Thyroid gland (tissue), 4 donors: ENCODE measurements at regions not wholly inside any gene's neighbourhood (a gene's known extent, or its start where the extent isn't known, plus 50 kb on each side); places are given as distances from the start of the nearest gene placed in this dataset.

Source experiments
- POLR2A ChIP-seq, 2 donors: fragments of 450-650 bp; IDR thresholded peaks; one replicate each; pipeline ENCODE4 v1.6.1; 2017; ENCODE audit warnings: antibody characterized with exemption in 2 of 2, mild to moderate bottlenecking in 2 of 2, moderate library complexity in 1 of 2
- TF ChIP-seq, protein P1 (sequence below), 6 experiments: fragments of 200-600 bp in 3 of 6; fragments of 450-650 bp in 3 of 6; sonication (generic) in 3 of 6; IDR thresholded peaks; one replicate each; pipeline ENCODE4 v1.5.1; 2016 to 2019; ENCODE audit warnings: antibody characterized with exemption in 6 of 6, mild to moderate bottlenecking in 2 of 6, inconsistent platforms in 1 of 6, moderate library complexity in 1 of 6

DNA sequence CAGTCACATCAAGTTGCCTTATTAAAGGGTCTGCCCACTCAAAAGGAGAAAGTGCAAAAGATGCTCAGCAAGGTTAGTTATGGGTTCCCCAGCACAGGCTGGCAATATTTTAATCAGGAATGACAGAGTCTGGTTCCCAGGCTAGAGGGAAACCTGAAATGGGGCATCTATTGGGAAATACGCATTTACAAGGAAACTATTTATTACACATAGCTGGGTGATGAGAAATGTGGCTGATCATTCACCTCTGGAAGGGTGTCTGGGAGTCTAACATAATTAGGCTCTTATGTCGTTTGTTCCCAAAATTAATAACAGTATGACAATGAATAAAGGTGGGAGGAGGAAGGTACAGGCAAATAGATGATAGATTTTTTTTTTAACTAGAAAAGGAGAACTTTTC lies 314.7 kb downstream of the ENC1 start:
- TF ChIP-seq, protein P1, sequence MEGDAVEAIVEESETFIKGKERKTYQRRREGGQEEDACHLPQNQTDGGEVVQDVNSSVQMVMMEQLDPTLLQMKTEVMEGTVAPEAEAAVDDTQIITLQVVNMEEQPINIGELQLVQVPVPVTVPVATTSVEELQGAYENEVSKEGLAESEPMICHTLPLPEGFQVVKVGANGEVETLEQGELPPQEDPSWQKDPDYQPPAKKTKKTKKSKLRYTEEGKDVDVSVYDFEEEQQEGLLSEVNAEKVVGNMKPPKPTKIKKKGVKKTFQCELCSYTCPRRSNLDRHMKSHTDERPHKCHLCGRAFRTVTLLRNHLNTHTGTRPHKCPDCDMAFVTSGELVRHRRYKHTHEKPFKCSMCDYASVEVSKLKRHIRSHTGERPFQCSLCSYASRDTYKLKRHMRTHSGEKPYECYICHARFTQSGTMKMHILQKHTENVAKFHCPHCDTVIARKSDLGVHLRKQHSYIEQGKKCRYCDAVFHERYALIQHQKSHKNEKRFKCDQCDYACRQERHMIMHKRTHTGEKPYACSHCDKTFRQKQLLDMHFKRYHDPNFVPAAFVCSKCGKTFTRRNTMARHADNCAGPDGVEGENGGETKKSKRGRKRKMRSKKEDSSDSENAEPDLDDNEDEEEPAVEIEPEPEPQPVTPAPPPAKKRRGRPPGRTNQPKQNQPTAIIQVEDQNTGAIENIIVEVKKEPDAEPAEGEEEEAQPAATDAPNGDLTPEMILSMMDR (IDR thresholded peaks at IDR 0.05), result no peak
- TF ChIP-seq POLR2A (IDR thresholded peaks at IDR 0.05), result no peak
